Activated naive CD4-positive, alpha-beta T cell treated with anti-CD3 and anti-CD28 coated beads, Interleukin-2, amount 10 ng/mL, durations not matched to agents 7 days and 5 days (primary cell): ENCODE measurements at regions not wholly inside any gene's neighbourhood (a gene's known extent, or its start where the extent isn't known, plus 50 kb on each side); places are given as distances from the start of the nearest gene placed in this dataset.

Source experiments
- CTCF ChIA-PET: fragments of 350-600 bp; sonication (Branson Sonifier 250); formaldehyde crosslinking; loops from one replicate; lab custom pipeline; 2021; ENCODE audit warnings: antibody characterized with exemption; lab: Charles Lee
- DNase-seq: peaks from one replicate; pipeline ENCODE4 v3.0.0-alpha.2; 2020
- H3K27ac Mint-ChIP-seq: one replicate; pipeline ENCODE4 v1.8.0; 2021; ENCODE audit warnings: mild to moderate bottlenecking, moderate library complexity, mixed read lengths
- H3K27me3 Mint-ChIP-seq: one replicate; pipeline ENCODE4 v1.8.0; 2021; ENCODE audit warnings: mild to moderate bottlenecking, mixed read lengths
- H3K36me3 Mint-ChIP-seq: one replicate; pipeline ENCODE4 v1.8.0; 2021; ENCODE audit warnings: mixed read lengths
- H3K4me1 Mint-ChIP-seq: one replicate; pipeline ENCODE4 v1.8.0; 2021; ENCODE audit warnings: mixed read lengths
- H3K4me3 Mint-ChIP-seq: one replicate; pipeline ENCODE4 v1.8.0; 2021; ENCODE audit warnings: mild to moderate bottlenecking, moderate library complexity, mixed read lengths
- H3K9me3 Mint-ChIP-seq: one replicate; pipeline ENCODE4 v1.8.0; 2021; ENCODE audit warnings: mixed read lengths

GRCh38 chr1:10905841-10906655 is 106.4 kb upstream of the TARDBP start:
- DNase-seq, result no peak
- Mint-ChIP-seq H3K27ac (no peak overlapping the region), H3K4me3 (no peak overlapping the region), H3K4me1 (peaks cover 18% of the 10 kb centered on the region), H3K27me3 (peaks cover 65% of the 10 kb centered on the region), H3K9me3 (no peaks in the 10 kb centered on the region), H3K36me3 (no peaks in the 10 kb centered on the region)
- CTCF ChIA-PET, result interaction anchor here (0.8 kb wide), 1 partner anchor 36 kb away, joined by 3 read pairs; no protein-coding TSS in a partner anchor

DNA sequence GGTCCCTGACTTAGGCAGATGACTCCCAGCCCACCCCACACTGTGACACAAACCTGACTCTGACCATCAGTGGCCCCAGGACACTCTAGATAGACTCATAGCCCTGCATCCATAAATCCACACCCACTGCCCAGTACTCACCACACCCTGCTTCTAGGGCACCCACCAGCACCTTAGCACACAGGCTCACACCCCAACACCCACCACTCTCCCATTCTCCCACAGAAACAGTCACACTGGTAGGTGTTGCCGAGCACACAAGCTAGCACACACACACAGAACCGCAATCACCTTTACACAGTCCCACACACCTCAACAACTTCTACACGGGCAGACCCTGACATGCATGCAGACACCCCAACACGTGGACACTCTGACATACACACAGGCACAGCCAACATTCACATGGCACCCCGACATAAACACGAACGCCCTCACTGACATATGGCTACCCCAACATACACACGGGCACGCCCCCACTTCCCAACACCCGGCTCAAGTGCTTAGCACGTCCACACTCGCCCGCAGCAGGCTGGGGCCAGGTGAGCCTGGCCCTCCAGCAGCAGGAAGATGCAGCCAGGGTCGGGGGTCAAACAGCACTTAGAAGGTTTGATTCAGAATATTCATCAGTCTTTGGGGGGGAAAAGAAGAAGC is 105.5 kb upstream of the TARDBP start:
- peaks cover 18% of the 10 kb centered on the region for H3K4me1 Mint-ChIP-seq

GRCh38 chr1:10908266-10908665 is 104.2 kb upstream of the TARDBP start:
- DNase-seq, result no peak
- Mint-ChIP-seq H3K36me3 (no peaks in the 10 kb centered on the region), H3K9me3 (no peaks in the 10 kb centered on the region), H3K4me1 (peaks cover 18% of the 10 kb centered on the region), H3K4me3 (no peak overlapping the region), H3K27me3 (peaks cover 79% of the 10 kb centered on the region), H3K27ac (no peak overlapping the region)
- CTCF ChIA-PET, result interaction anchor here (0.6 to 2.0 kb wide), 2 partner anchors 343 to 413 kb away, joined by 3 to 10 read pairs; no protein-coding TSS in a partner anchor

More for the DNA sequence above, 105.5 kb upstream of the TARDBP start:
- Mint-ChIP-seq H3K9me3 (no peaks in the 10 kb centered on the region), H3K27ac (no peak overlapping the region), H3K4me3 (no peak overlapping the region), H3K36me3 (no peaks in the 10 kb centered on the region), H3K27me3 (peaks cover 72% of the 10 kb centered on the region)
- DNase-seq, result no peak
- CTCF ChIA-PET, result interaction anchor here (0.8 to 2.0 kb wide), 2 partner anchors 35 to 412 kb away, joined by 3 to 10 read pairs; no protein-coding TSS in a partner anchor

DNA sequence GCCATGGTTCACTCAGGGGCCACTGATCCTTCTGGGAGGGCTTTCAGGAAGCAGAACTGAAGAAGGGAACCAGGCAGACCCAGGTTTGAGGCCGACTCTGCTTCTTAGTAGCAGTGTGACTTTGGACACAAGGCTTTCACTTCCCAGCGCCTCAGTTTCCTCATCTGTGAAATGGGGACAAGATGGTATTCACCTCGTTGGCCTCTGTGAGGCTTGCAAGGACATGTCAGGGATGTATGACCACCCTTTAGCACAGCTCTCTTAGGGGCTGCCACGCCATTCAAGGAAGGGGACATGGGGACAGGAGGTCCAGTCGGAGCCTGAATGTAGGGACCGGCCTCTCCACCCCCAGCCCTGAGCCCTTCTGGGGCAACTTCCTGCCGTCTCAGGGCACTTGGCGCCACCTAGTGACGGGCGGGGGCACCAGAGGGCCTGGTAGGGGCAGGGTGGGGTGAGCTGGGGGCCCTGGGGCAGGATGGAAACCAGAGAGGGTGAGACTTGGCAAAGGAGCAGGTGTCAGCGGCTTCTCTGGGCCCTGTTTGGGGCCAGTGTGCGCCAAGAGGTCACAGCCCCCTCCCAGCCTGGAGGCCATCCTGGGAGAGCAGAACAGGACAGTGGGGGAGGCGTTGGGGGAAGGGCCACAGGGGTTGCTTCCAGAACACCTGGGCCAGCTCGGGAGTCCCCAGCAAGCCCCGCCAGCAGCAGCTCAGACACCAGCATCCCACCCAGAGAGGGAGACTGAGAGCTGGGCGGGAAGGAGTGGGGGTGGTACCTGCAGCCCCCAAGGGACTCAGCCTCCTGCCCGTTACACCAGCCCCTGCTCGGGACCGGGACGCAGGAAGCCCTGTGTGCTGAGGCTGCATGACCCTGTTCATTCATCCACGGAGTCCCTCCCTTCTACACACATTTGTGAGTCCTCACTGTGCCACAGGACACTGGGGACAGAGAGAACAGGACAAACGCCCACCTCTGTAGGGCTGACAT is 102.5 kb upstream of the TARDBP start:
- H3K27ac Mint-ChIP-seq, result no peak overlapping the region
- peaks cover 4% of the 10 kb centered on the region for H3K4me1 Mint-ChIP-seq
- no peak overlapping the region for H3K4me3 Mint-ChIP-seq
- H3K36me3 Mint-ChIP-seq, result no peaks in the 10 kb centered on the region
- peaks cover 86% of the 10 kb centered on the region for H3K27me3 Mint-ChIP-seq
- peak; percentile 82 for DNase-seq
- CTCF ChIA-PET, result interaction anchor here (0.6 to 1.3 kb wide), 3 partner anchors 11 to 406 kb away, joined by 3 read pairs; no protein-coding TSS in a partner anchor
- H3K9me3 Mint-ChIP-seq, result no peaks in the 10 kb centered on the region

- H3K27me3 Mint-ChIP-seq, result peaks cover 92% of the 10 kb centered on the region
- no peak overlapping the region for H3K4me3 Mint-ChIP-seq
- CTCF ChIA-PET, result interaction anchor here (1.0 to 1.3 kb wide), 2 partner anchors 12 to 407 kb away, joined by 3 read pairs; no protein-coding TSS in a partner anchor
- no peak overlapping the region for H3K27ac Mint-ChIP-seq
- peaks cover 2% of the 10 kb centered on the region for H3K4me1 Mint-ChIP-seq
- H3K9me3 Mint-ChIP-seq, result no peaks in the 10 kb centered on the region
- no peak for DNase-seq
- no peaks in the 10 kb centered on the region for H3K36me3 Mint-ChIP-seq
Observed at GRCh38 chr1:10910681-10911489, 101.6 kb upstream of the TARDBP start.

- CTCF ChIA-PET, result interaction anchor here (1.7 kb wide), 1 partner anchor 414 kb away, joined by 3 read pairs; no protein-coding TSS in a partner anchor
- Mint-ChIP-seq H3K27me3 (peaks cover 92% of the 10 kb centered on the region), H3K36me3 (no peaks in the 10 kb centered on the region), H3K27ac (no peak overlapping the region), H3K4me1 (peaks cover 9% of the 10 kb centered on the region), H3K4me3 (no peak overlapping the region), H3K9me3 (no peaks in the 10 kb centered on the region)
- DNase-seq, result no peak
Observed at GRCh38 chr1:10911490-10912166, 100.8 kb upstream of the TARDBP start.

- no peaks in the 10 kb centered on the region for H3K36me3 Mint-ChIP-seq
- H3K4me3 Mint-ChIP-seq, result no peak overlapping the region
Observed at GRCh38 chr1:10912441-10912840, 100.0 kb upstream of the TARDBP start.

DNA sequence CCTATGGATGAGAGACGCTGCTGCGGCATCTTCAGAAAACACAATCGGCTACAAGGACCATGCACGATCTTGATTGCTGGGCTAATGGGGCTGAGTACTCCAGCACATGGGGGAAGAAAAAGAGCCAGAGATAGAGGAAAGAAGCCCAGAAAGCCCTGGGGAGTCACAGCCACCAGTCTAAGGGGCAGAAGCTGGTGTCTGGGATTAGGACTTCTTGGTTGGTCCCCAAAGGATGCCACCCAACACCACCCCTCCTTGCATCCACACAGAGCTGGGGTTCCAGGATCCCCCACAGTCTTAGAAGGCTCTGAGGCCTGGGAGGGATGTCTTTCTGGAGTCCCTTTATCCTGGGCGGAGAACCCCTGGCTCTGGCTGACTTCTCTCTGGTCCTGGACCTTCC is 98.4 kb upstream of the TARDBP start:
- H3K9me3 Mint-ChIP-seq, result no peaks in the 10 kb centered on the region
- CTCF ChIA-PET, result no interaction called here
- peaks cover 95% of the 10 kb centered on the region for H3K27me3 Mint-ChIP-seq
- H3K4me3 Mint-ChIP-seq, result no peak overlapping the region
- no peaks in the 10 kb centered on the region for H3K36me3 Mint-ChIP-seq
- H3K27ac Mint-ChIP-seq, result no peak overlapping the region
- peaks cover 30% of the 10 kb centered on the region for H3K4me1 Mint-ChIP-seq
- no peak for DNase-seq

More at GRCh38 chr1:10912441-10912840, 100.0 kb upstream of the TARDBP start:
- DNase-seq, result no peak
- Mint-ChIP-seq H3K4me1 (peaks cover 18% of the 10 kb centered on the region), H3K27ac (no peak overlapping the region), H3K9me3 (no peaks in the 10 kb centered on the region), H3K27me3 (peaks cover 93% of the 10 kb centered on the region)
- CTCF ChIA-PET, result interaction anchor here (1.7 kb wide), 1 partner anchor 415 kb away, joined by 3 read pairs; no protein-coding TSS in a partner anchor

- DNase-seq, result no peak
- H3K4me1 Mint-ChIP-seq, result peaks cover 30% of the 10 kb centered on the region
- CTCF ChIA-PET, result no interaction called here
- no peaks in the 10 kb centered on the region for H3K9me3 Mint-ChIP-seq
- H3K27me3 Mint-ChIP-seq, result peaks cover 94% of the 10 kb centered on the region
- H3K4me3 Mint-ChIP-seq, result no peak overlapping the region
- H3K27ac Mint-ChIP-seq, result no peak overlapping the region
- H3K36me3 Mint-ChIP-seq, result no peaks in the 10 kb centered on the region
Observed at GRCh38 chr1:10915594-10915993, 96.9 kb upstream of the TARDBP start.

- peaks cover 30% of the 10 kb centered on the region for H3K4me1 Mint-ChIP-seq
- H3K27ac Mint-ChIP-seq, result no peak overlapping the region
- DNase-seq, result no peak
- H3K27me3 Mint-ChIP-seq, result peaks cover 92% of the 10 kb centered on the region
- CTCF ChIA-PET, result interaction anchor here (1.5 kb wide), 1 partner anchor 422 kb away, joined by 3 read pairs; no protein-coding TSS in a partner anchor
- no peaks in the 10 kb centered on the region for H3K9me3 Mint-ChIP-seq
- no peaks in the 10 kb centered on the region for H3K36me3 Mint-ChIP-seq
- no peak overlapping the region for H3K4me3 Mint-ChIP-seq
Observed at GRCh38 chr1:10916311-10916710, 96.1 kb upstream of the TARDBP start.

DNA sequence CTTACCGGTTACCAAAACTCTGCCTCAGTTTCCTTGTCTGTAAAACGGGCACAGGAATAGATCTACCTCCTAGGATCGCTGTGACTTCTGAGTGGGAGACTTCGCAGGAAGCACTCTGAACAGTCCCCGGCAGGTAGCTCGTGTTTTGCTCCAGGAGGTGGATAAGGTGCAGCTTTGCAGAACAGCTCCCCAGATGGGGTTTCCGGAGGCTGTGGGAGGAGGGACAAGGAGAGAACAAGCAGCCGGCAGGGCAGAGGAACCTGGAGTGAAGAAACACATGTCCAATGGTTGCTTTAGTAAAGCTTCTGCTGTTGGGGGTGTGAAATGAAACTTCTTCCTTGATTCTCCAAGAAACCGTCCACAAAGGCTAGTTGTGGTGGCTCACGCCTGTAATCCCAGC is 95.5 kb upstream of the TARDBP start:
- CTCF ChIA-PET, result interaction anchor here (1.5 kb wide), 1 partner anchor 423 kb away, joined by 3 read pairs; no protein-coding TSS in a partner anchor
- Mint-ChIP-seq H3K4me3 (no peak overlapping the region), H3K4me1 (peaks cover 30% of the 10 kb centered on the region), H3K36me3 (no peaks in the 10 kb centered on the region), H3K9me3 (no peaks in the 10 kb centered on the region), H3K27me3 (peaks cover 92% of the 10 kb centered on the region), H3K27ac (no peak overlapping the region)
- DNase-seq, result no peak
